Suprapubic skin (tissue), 4 donors: ENCODE measurements at regions not wholly inside any gene's neighbourhood (a gene's known extent, or its start where the extent isn't known, plus 50 kb on each side); places are given as distances from the start of the nearest gene placed in this dataset.
"Not testable (repeated sequence)": the region's sequence is repeated elsewhere in the genome, so short reads cannot be mapped to it uniquely, and the experiment has no call there.

Experiments used
- DNase-seq, 2 donors: peaks; one replicate each; pipeline ENCODE4 v3.0.0-alpha.2; 2019; ENCODE audit warnings: low spot score in 2 of 2
- H3K27ac ChIP-seq: fragments of 200-600 bp; sonication (generic); one replicate; pipeline ENCODE4 v1.5.1; 2019
- H3K27me3 ChIP-seq: fragments of 200-600 bp; sonication (generic); one replicate; pipeline ENCODE4 v1.5.1; 2019
- H3K36me3 ChIP-seq: fragments of 200-600 bp; sonication (generic); one replicate; pipeline ENCODE4 v1.5.1; 2019
- H3K4me1 ChIP-seq: fragments of 200-600 bp; sonication (generic); one replicate; pipeline ENCODE4 v1.5.1; 2019
- H3K4me3 ChIP-seq: fragments of 200-600 bp; sonication (generic); one replicate; pipeline ENCODE4 v1.5.1; 2019; ENCODE audit warnings: mild to moderate bottlenecking
- H3K9me3 ChIP-seq: fragments of 200-600 bp; sonication (generic); one replicate; pipeline ENCODE4 v1.5.1; 2019
- EP300 ChIP-seq: sonication (generic); formaldehyde crosslinking; IDR thresholded peaks from one replicate; pipeline ENCODE4 v1.6.1; 2017; ENCODE audit warnings: antibody characterized with exemption
- POLR2A ChIP-seq, 2 donors: fragments of 450-650 bp; IDR thresholded peaks; one replicate each; pipeline ENCODE4 v1.6.1; 2017; ENCODE audit warnings: antibody characterized with exemption in 2 of 2, mild to moderate bottlenecking in 2 of 2, moderate library complexity in 2 of 2
- POLR2AphosphoS5 ChIP-seq, 3 donors: sonication (generic); formaldehyde crosslinking; IDR thresholded peaks; one replicate each; pipeline ENCODE4 v1.6.1; 2017; ENCODE audit warnings: antibody characterized with exemption in 3 of 3
- WGBS: methylation state at CpG from one replicate; pipeline ENCODE4 v1.1.5; 2018; 5-methylcytosine and 5-hydroxymethylcytosine counted together
- TF ChIP-seq, protein P1 (sequence below), 2 donors: fragments of 200-600 bp in 1 of 2; fragments of 450-650 bp in 1 of 2; sonication (generic) in 1 of 2; IDR thresholded peaks; one replicate each; pipeline ENCODE4 v1.5.1; 2016 to 2019; ENCODE audit warnings: antibody characterized with exemption in 2 of 2, mild to moderate bottlenecking in 1 of 2, moderate library complexity in 1 of 2

DNA sequence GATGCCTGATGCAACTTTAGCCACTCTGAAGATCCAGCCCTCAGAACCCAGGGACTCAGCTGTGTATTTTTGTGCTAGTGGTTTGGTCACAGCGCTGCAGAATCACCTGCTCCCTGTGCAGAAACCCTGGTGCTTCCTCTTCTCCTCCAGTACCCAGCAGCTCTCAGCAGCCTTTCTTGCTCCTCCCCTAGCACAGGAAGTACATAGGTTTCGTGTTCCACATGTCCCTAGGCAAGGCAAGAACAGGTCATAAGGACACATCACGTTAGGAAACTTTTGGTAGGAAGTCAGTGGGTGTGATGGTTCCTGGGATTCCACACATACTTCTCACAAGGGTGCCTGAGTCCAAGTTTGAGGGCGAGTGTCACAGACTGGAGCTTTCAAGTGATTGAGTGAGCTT is 167.9 kb upstream of the PRSS1 start:
- peaks cover 7% of the 10 kb centered on the region for H3K4me1 ChIP-seq
- H3K27ac ChIP-seq: no peak overlapping the region
- 40% methylated on average over 4 of the region's 4 CpGs for WGBS
- no peak for DNase-seq
- no peaks in the 10 kb centered on the region for H3K36me3 ChIP-seq
- TF ChIP-seq EP300 (no peak), POLR2A (IDR thresholded peaks at IDR 0.05) (no peak), POLR2AphosphoS5 (IDR thresholded peaks at IDR 0.05) (no peak)
- TF ChIP-seq, protein P1, sequence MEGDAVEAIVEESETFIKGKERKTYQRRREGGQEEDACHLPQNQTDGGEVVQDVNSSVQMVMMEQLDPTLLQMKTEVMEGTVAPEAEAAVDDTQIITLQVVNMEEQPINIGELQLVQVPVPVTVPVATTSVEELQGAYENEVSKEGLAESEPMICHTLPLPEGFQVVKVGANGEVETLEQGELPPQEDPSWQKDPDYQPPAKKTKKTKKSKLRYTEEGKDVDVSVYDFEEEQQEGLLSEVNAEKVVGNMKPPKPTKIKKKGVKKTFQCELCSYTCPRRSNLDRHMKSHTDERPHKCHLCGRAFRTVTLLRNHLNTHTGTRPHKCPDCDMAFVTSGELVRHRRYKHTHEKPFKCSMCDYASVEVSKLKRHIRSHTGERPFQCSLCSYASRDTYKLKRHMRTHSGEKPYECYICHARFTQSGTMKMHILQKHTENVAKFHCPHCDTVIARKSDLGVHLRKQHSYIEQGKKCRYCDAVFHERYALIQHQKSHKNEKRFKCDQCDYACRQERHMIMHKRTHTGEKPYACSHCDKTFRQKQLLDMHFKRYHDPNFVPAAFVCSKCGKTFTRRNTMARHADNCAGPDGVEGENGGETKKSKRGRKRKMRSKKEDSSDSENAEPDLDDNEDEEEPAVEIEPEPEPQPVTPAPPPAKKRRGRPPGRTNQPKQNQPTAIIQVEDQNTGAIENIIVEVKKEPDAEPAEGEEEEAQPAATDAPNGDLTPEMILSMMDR (IDR thresholded peaks at IDR 0.05): no peak
- H3K9me3 ChIP-seq: no peaks in the 10 kb centered on the region
- no peak overlapping the region for H3K4me3 ChIP-seq
- H3K27me3 ChIP-seq: no peaks in the 10 kb centered on the region

DNA sequence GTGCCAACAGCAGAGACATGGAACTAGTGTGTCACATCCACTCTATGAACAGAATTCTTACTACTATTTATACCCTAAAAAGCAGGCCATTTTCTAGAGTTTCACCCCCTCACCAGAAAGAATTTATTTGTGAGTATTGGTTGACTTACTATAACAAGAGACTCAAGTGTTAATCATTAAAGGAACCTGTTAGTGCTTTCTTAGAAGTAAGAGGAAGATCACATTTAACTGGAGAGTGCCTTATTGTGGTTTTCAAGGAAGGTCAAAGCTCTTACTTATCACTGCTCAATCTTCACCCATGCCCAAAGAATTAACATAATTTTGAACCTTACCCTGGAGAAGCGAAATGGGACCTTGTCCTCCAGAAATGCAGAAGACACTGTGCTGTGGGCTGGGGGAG is 169.3 kb upstream of the PRSS1 start:
- no peak for DNase-seq
- Histone ChIP-seq H3K4me3 (no peak overlapping the region), H3K36me3 (no peaks in the 10 kb centered on the region), H3K4me1 (peaks cover 7% of the 10 kb centered on the region), H3K27me3 (no peaks in the 10 kb centered on the region), H3K9me3 (no peaks in the 10 kb centered on the region), H3K27ac (no peak overlapping the region)
- 89% methylated on average over 1 of the region's 1 CpG for WGBS
- TF ChIP-seq POLR2AphosphoS5 (IDR thresholded peaks at IDR 0.05) (no peak), EP300 (no peak), POLR2A (IDR thresholded peaks at IDR 0.05) (no peak)
- TF ChIP-seq, protein P1 (IDR thresholded peaks at IDR 0.05): no peak

DNA sequence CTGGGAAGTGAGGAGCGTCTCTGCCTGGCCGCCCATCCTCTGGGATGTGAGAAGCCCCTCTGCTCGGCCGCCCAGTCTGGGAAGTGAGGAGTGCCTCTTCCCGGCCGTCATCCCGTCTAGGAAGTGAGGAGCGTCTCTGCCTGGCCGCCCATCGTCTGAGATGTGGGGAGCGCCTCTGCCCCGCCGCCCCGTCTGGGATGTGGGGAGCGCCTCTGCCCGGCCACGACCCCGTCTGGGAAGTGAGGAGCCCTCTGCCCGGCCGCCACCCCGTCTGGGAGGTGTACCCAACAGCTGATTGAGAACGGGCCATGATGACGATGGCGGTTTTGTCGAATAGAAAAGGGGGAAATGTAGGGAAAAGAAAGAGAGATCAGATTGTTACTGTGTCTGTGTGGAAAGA is 173.9 kb upstream of the PRSS1 start:
- H3K4me3 ChIP-seq, H3K4me1 ChIP-seq, H3K27me3 ChIP-seq, H3K36me3 ChIP-seq, H3K9me3 ChIP-seq, DNase-seq, H3K27ac ChIP-seq: not testable (repeated sequence)
- WGBS: 92% methylated on average over 17 of the region's 25 CpGs

DNA sequence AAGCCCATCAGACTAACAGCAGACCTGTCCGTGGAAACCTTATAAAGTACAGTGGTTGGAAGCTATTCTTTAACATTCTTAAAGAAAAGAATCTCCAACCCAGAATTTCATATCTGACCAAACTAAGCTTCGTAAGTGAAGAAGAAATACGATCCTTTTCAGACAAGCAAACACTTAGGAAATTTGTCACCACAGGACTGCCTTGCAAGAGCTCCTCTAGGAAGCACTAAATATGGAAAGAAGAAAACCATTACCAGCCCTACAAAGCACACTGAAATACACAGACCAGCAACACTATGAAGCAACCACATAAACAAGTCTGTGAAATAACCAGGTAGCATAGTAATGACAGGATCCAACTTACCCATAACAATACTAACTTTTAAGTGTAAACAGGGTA is 177.7 kb upstream of the PRSS1 start:
- H3K4me3 ChIP-seq: no peak overlapping the region
- no peaks in the 10 kb centered on the region for H3K4me1 ChIP-seq
- no peak for DNase-seq
- TF ChIP-seq EP300 (no peak), POLR2AphosphoS5 (IDR thresholded peaks at IDR 0.05) (no peak), POLR2A (IDR thresholded peaks at IDR 0.05) (no peak)
- TF ChIP-seq, protein P1 (IDR thresholded peaks at IDR 0.05): no peak
- 82% methylated on average over 3 of the region's 3 CpGs for WGBS
- no peak overlapping the region for H3K27ac ChIP-seq
- no peaks in the 10 kb centered on the region for H3K9me3 ChIP-seq
- H3K27me3 ChIP-seq: peaks cover 5% of the 10 kb centered on the region
- H3K36me3 ChIP-seq: no peaks in the 10 kb centered on the region

DNA sequence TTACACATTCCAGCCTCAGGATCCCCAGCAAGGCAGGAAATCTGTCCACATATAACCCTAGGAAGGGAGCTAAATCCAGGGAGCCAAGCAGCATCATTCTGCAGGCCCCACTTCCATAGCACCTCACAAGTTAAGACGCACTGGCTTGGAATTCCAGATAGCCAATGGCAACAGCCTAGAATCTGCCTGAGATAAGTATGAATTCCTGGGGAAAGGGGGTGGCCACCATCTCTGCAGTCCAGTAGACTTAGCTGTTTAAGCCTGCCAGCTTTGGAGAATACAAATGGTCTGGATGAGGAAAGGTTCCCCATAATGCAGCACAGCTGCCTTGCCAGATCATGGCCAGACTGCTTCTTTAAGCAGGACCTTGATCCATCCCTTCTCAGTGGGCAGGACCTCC is 179.4 kb upstream of the PRSS1 start:
- Histone ChIP-seq H3K4me1 (no peaks in the 10 kb centered on the region), H3K36me3 (no peaks in the 10 kb centered on the region), H3K9me3 (no peaks in the 10 kb centered on the region), H3K27me3 (peaks cover 5% of the 10 kb centered on the region), H3K27ac (no peak overlapping the region), H3K4me3 (no peak overlapping the region)
- 100% methylated on average over 1 of the region's 1 CpG for WGBS
- DNase-seq: no peak
- TF ChIP-seq POLR2AphosphoS5 (IDR thresholded peaks at IDR 0.05): no peak
- no peak for TF ChIP-seq EP300
- TF ChIP-seq POLR2A (IDR thresholded peaks at IDR 0.05): no peak
- TF ChIP-seq, protein P1 (IDR thresholded peaks at IDR 0.05): no peak

DNA sequence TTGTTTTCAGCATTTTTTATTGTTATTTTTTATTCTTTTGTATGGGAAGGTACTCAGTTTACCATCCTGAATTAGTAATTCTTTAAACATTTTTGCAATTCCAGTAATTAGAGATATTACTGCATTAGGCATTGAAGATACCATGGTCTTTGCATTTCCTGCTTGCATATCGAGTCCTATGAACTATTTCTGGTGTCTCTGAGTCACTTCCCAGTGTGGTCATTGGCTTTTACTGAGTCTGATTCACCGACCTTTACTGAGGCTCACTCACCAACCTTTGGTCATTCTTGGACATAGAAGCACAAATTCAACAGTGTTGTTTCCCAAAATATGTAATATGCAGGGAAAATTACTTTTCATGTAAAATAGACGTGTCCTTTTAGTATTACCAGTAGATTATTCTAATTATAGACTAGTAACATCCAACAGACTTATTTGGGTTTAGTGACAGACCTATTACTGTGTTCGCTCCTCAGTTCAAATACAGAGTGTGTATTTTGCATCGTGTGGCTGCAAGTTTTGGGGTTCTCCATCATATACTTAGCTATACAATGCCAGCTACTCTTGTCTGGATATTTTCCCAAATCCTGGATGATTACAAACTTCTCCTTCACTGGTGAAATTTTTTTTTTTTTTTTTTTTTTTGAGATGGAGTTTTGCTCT is 180.7 kb upstream of the PRSS1 start:
- no peak for DNase-seq
- no peak for TF ChIP-seq POLR2A (IDR thresholded peaks at IDR 0.05)
- TF ChIP-seq EP300: no peak
- TF ChIP-seq, protein P1 (IDR thresholded peaks at IDR 0.05): no peak
- no peak for TF ChIP-seq POLR2AphosphoS5 (IDR thresholded peaks at IDR 0.05)
- H3K4me3 ChIP-seq: no peak overlapping the region
- H3K9me3 ChIP-seq: no peaks in the 10 kb centered on the region
- 70% methylated on average over 5 of the region's 5 CpGs for WGBS
- no peaks in the 10 kb centered on the region for H3K36me3 ChIP-seq
- peaks cover 5% of the 10 kb centered on the region for H3K27me3 ChIP-seq
- no peaks in the 10 kb centered on the region for H3K4me1 ChIP-seq
- no peak overlapping the region for H3K27ac ChIP-seq
